EH (cell line): ENCODE measurements at regions not wholly inside any gene's neighbourhood (a gene's known extent, or its start where the extent isn't known, plus 50 kb on each side); places are given as distances from the start of the nearest gene placed in this dataset.

Experiments
- DNase-seq: peaks from one replicate; pipeline ENCODE4 v3.0.0-alpha.2; 2015; ENCODE audit warnings: low read depth

- no peak for DNase-seq
Measured at GRCh38 chr2:71922499-71923142, 225.0 kb downstream of the CYP26B1 start.

DNA sequence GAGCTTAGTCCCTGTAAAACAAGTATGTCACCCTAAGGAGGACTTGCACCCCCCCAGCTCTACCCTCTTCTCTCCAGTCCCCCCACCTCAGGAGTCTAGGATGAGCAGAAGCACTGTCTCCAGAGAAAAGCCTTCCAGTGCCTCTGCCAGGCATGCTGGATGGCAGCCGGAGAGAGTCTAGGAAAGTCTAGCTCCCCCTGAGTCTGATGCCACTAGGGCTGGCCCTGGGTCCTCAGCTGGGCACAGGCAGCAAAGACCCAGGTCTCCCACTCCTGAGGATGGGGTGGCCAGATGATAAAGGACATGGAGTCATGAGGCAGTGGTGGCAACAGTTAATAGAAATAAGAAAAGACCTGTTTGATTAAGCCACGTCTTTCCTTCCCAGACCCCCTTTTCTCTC, 225.6 kb downstream of the CYP26B1 start:
- no peak for DNase-seq

GRCh38 chr2:71920819-71921218, 226.8 kb downstream of the CYP26B1 start:
- DNase-seq: peak; percentile 23

- peak; percentile 76 for DNase-seq
Measured at GRCh38 chr2:71919708-71920107, 228.0 kb downstream of the CYP26B1 start.

DNA sequence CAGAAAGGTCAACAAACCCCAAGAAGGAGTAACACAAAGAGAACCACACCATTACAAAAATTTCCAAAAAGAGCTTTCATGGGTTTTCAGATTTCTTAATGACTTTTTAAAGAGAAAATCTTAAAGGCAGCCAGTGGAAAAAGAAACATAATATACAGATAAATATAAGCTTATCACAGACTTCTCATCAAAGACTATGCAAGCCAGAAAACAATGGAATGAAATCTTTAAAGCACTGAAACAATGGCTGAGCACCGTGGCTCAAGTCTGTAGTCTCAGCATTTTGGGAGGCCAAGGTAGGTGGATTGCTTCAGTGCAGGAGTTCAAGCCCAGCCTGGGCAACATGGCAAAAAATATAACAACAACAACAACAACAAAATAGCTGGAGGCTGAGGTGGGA, 237.4 kb downstream of the CYP26B1 start:
- no peak for DNase-seq

- no peak for DNase-seq
Measured at GRCh38 chr2:71908798-71909197, 238.9 kb downstream of the CYP26B1 start.

- peak; percentile 48 for DNase-seq
Measured at GRCh38 chr2:71907503-71907902, 240.2 kb downstream of the CYP26B1 start.

DNA sequence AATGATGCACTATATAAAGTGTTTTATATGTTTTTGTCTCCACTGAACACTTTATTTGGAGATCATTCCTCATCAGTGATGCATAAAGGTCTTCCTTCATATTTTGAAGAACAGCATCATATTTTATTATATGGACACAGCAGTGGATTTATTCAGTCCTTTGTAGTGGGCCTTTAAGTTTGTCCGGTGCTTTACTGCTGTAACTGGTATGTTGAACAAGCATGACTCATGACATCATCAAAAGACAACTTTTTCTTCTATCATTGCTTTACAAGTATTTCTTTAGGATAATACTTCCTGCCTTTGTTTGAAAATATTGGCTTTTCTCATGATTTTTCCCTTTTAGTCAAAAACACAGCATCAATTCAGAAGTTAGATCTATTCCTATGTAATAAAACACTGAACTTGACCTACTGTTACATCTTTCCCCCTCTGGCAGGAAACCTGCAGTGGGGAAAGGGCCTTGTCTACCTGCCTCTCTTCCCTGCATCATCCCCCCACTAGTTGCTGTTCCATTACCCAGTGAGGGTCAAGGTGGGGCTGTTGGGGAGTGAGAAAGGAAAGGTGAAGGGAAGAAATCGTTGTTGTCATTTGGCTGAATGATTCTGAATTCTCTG, 241.2 kb downstream of the CYP26B1 start:
- peak; percentile 41 for DNase-seq

GRCh38 chr2:71905205-71905604, 242.5 kb downstream of the CYP26B1 start:
- DNase-seq: peak; percentile 64

DNA sequence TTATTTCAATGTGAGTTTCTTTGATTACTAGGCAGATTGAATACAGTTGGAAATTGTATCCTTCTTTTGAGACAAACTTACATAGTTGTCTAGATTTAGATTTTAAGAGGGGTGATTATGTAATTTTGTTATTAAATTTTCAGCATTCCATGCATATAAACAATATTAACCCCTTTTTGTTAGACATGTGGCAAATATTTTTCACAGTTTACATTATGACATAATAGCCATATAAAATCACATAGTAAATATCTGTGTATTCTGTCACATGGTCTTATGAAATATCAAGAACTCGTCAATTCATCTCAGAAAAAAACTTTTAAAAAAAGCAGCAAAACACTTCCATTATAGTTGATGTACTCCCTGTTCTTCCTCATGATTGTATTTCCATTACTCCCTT, 243.8 kb downstream of the CYP26B1 start:
- DNase-seq: no peak

GRCh38 chr2:71901466-71901865, 246.2 kb downstream of the CYP26B1 start:
- peak; percentile 87 for DNase-seq

DNA sequence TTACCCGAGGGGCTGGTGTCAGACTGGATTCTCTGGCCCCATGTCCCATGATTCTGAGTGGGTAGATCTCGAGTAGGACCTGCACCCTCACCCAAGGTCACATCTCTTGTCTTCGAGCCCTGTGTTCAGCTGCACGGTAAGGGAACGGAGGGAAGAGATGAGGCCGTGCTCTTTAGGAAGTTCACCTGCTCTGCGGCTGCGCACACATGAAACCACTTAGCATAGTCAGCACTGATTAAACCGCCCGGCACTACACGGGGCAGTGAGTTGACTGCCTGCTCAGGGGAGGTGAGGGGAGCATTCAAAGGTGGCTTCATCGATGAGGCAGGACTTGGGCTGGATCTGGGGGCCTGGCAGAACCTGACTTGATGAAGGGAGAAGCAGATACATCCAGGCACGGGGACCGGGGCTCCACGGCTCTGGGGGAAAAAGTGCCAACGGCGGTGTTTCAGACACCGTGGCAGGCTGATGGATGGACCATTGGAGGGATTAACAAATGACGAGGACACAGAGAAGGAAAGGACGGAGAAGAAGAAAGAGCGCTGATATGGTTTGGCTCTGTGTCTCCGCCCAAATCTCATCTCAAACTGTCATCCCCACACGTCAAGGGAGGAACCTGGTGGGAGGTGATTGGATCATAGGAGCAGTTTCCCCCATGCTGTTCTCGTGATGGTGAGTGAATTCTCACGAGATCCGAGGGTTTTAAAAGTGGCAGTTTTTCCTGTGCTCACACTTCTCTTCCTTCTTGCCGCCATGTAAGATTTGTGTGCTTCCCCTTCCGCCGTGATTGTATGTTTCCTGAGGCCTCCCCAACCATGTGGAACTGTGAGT, 248.6 kb downstream of the CYP26B1 start:
- DNase-seq: no peak

GRCh38 chr2:71898375-71898774, 249.3 kb downstream of the CYP26B1 start:
- DNase-seq: no peak

- DNase-seq: no peak
Measured at GRCh38 chr2:71897836-71898235, 249.8 kb downstream of the CYP26B1 start.

DNA sequence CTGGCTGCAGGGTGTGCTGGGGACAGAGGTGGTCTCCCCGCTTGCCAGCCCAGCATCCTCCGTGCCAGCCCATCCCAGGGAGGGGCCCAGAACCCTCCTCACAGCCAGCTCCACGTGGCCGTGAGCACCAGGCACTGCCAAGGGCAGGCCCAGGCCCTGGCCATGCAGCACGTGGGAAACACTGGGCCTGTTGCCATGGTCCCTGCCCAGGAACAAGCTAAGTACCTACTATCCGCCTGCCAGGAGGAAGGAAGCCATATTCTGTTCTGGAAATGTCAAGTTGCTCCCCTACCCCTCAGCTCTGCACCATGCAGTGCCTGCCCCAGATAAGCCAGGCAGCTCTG, 250.6 kb downstream of the CYP26B1 start:
- DNase-seq: no peak

DNA sequence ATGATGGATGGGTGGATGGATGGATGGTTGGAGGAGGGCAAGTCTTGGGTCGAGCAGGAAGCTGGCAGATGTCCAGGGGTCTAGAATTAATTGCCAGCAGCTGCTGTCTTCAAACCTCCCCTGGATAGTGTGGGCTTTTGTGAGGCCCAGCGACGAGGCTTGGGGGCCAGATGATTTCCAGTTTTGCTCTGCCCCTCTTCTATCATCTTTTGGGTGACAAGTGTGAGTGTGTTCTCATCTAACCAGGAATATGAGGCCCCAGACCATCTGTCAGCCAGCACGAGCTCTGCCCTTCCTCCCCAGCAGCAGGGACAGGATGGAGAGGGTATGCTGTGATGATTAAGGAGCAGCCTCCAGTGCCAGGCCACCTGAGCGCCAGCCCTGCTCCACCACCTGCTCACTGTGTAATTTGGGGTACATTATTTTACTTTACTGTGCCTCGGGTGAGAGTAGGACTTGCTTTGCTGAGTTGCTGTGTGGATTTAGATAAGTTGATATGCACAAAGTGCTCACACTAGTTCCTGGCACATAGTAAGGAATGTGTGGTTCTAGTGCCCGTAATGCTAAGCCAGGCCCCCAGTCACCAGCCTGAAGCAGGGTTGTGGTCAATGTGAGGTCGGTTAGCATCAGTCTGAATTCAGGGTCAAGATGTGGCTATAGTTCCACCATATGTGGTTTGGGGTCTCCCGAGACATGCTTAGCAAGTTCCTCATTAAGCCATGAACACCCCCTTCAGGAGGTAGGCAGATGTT, 251.1 kb downstream of the CYP26B1 start:
- no peak for DNase-seq

DNA sequence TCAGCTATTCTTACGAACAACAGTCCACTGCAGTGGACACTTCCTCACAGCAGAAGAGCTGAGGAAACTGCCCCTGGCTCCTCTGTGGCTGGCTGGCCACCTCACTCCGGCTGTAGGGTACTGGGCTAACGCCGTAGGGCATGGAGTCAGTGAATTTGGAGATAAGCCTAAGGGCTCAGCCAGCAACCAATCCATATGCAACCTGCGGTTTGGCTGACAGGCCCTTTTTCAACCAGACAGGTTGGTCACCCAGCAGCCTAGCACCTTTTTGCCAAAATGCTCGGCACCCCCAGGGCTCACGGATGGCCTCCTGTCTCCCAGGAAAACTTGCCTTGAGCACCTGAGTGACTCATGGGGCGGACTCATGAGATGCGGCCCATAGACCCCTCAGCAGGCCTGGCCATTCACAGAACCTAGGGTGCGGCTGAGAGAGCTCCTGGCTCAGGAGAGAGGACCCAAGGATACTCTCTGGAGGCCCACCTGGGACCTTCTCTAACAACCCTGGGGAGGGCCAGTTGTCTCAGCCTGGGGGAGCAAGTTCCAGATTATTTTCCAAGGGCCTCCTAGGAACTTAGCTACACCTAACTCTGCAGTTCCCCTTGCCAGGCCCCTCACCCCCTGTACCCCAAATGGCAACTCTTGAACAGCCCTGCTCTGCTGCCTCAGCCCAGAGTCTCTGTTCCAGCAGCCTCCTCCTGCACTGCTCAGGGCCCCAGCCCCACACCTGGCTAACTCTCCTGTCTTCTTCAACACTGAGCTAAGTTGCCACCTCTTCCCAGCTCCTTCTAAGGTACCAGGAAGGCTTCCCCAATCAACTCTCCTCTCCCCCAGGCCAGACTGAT, 252.1 kb downstream of the CYP26B1 start:
- DNase-seq: no peak

DNA sequence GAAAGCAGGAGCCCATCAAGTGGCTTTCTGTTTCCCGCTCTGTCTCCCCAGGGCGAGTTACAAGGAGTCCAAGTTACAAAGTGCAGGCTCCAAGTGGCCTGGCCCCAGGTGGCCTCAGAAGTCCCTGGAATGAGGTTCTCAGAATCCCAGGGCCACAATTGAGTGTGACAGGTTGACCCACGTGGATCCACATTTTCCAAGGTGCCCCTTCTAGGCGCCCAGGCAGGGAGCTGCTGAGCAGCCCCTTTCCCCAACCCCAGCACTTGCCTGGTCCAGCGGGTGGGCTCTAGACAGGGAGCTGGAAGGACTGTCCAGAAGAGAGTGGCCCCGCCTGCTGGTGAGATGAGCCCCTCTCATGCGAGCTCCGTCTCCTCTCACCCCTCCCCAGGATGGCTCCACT, 253.4 kb downstream of the CYP26B1 start:
- no peak for DNase-seq

DNA sequence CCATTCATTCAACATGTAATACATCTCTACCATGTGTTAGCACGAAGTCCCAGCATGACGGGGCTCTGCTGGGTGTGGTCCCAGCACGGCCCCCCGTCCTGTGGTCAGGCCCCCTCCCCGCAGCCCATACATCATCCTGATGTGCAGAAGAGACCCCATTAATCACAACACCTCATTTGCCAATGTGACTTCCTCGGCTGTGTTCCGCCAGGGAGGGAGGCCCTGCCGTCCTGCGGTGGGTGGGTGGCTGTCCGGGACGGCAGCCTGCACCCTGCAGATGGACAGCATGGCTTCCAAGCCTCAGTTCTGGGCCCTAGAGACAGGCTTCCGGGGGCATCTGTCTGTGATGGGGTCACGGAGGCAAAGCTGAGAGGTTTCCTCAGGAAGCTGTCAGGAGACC, 254.0 kb downstream of the CYP26B1 start:
- no peak for DNase-seq

DNA sequence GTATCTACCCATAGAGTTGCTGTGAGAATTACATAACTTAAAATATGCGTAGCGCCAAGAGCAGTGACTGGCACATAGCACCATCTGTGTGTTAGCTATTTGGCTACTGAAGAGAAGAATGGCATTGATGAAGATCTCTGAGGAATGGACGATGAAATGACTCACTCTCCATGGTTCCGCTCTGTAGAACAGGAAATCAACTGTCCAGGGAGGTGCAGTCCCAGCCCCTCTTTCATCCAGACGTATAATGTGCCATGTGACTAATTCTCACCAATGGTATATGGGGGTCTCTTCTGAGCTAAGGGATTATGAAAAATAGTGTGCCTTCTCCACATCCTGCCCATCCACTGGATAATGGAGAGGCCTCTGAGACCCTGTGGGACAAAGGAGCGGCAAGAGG, 254.8 kb downstream of the CYP26B1 start:
- peak; percentile 16 for DNase-seq

- DNase-seq: no peak
Measured at GRCh38 chr2:71892423-71892730, 255.3 kb downstream of the CYP26B1 start.
